ENCODE measurements at regions not wholly inside any gene's neighbourhood (a gene's known extent, or its start where the extent isn't known, plus 50 kb on each side); places are given as distances from the start of the nearest gene placed in this dataset.

- TF ChIP-seq POLR2A (IDR thresholded peaks at IDR 0.05; ENCODE audit: low read length) (no peak), GATA1 (IDR thresholded peaks at IDR 0.05; ENCODE audit: low read depth, low read length) (no peak)
These were observed 268.1 kb upstream of the RTL1 start for GRCh38 chr14:101171650-101172049.
